ENCODE measurements at regions not wholly inside any gene's neighbourhood (a gene's known extent, or its start where the extent isn't known, plus 50 kb on each side); places are given as distances from the start of the nearest gene placed in this dataset.
"Not testable (repeated sequence)": the region's sequence is repeated elsewhere in the genome, so short reads cannot be mapped to it uniquely, and the experiment has no call there.

- no peak overlapping the region for H3K27ac Mint-ChIP-seq (ENCODE audit: unreplicated experiment)
- no peak for TF ChIP-seq CTCF (IDR thresholded peaks at IDR 0.05; ENCODE audit: partially characterized antibody, unreplicated experiment)
- no peaks in the 10 kb centered on the region for H3K4me1 Mint-ChIP-seq (ENCODE audit: low read depth, unreplicated experiment)
- H3K9me3 Mint-ChIP-seq (ENCODE audit: unreplicated experiment), result no peaks in the 10 kb centered on the region
- H3K27me3 Mint-ChIP-seq (ENCODE audit: unreplicated experiment), result peaks cover 2% of the 10 kb centered on the region
- H3K36me3 Mint-ChIP-seq (ENCODE audit: unreplicated experiment), result peaks cover 3% of the 10 kb centered on the region
- no peak overlapping the region for H3K4me3 Mint-ChIP-seq (ENCODE audit: unreplicated experiment)
- DNase-seq, result no peak
Observed at GRCh38 chr6:60670036-60670435, 1616.0 kb downstream of the KHDRBS2 start.

- no peak for TF ChIP-seq CTCF (IDR thresholded peaks at IDR 0.05; ENCODE audit: partially characterized antibody, unreplicated experiment)
- Mint-ChIP-seq H3K27ac (ENCODE audit: unreplicated experiment) (no peak overlapping the region), H3K9me3 (ENCODE audit: unreplicated experiment) (peaks cover 1% of the 10 kb centered on the region), H3K27me3 (ENCODE audit: unreplicated experiment) (peaks cover 2% of the 10 kb centered on the region), H3K4me3 (ENCODE audit: unreplicated experiment) (no peak overlapping the region), H3K36me3 (ENCODE audit: unreplicated experiment) (no peaks in the 10 kb centered on the region), H3K4me1 (ENCODE audit: low read depth, unreplicated experiment) (no peaks in the 10 kb centered on the region)
- DNase-seq, result no peak
Observed at GRCh38 chr6:60668428-60668827, 1617.6 kb downstream of the KHDRBS2 start.

- not testable (repeated sequence) for H3K27ac Mint-ChIP-seq (ENCODE audit: unreplicated experiment); H3K27me3 Mint-ChIP-seq (ENCODE audit: unreplicated experiment); H3K4me1 Mint-ChIP-seq (ENCODE audit: low read depth, unreplicated experiment)
Observed at GRCh38 chr6:60663199-60663598, 1622.8 kb downstream of the KHDRBS2 start.

GRCh38 chr6:60643870-60644269 is 1642.2 kb downstream of the KHDRBS2 start:
- TF ChIP-seq CTCF (IDR thresholded peaks at IDR 0.05; ENCODE audit: partially characterized antibody, unreplicated experiment), result no peak
- Mint-ChIP-seq H3K4me1 (ENCODE audit: low read depth, unreplicated experiment) (peaks cover 2% of the 10 kb centered on the region), H3K27ac (ENCODE audit: unreplicated experiment) (no peak overlapping the region), H3K36me3 (ENCODE audit: unreplicated experiment) (no peaks in the 10 kb centered on the region), H3K9me3 (ENCODE audit: unreplicated experiment) (no peaks in the 10 kb centered on the region), H3K4me3 (ENCODE audit: unreplicated experiment) (no peak overlapping the region), H3K27me3 (ENCODE audit: unreplicated experiment) (no peaks in the 10 kb centered on the region)
- no peak for DNase-seq

More at GRCh38 chr6:60663199-60663598, 1622.8 kb downstream of the KHDRBS2 start:
- H3K9me3 Mint-ChIP-seq (ENCODE audit: unreplicated experiment); H3K4me3 Mint-ChIP-seq (ENCODE audit: unreplicated experiment); DNase-seq; H3K36me3 Mint-ChIP-seq (ENCODE audit: unreplicated experiment): not testable (repeated sequence)

- H3K4me3 Mint-ChIP-seq (ENCODE audit: unreplicated experiment); H3K27me3 Mint-ChIP-seq (ENCODE audit: unreplicated experiment); H3K27ac Mint-ChIP-seq (ENCODE audit: unreplicated experiment); H3K9me3 Mint-ChIP-seq (ENCODE audit: unreplicated experiment); DNase-seq; H3K4me1 Mint-ChIP-seq (ENCODE audit: low read depth, unreplicated experiment); H3K36me3 Mint-ChIP-seq (ENCODE audit: unreplicated experiment): not testable (repeated sequence)
Observed at GRCh38 chr6:60639185-60639584, 1646.8 kb downstream of the KHDRBS2 start.
